GM21447 (cell line): ENCODE measurements at regions not wholly inside any gene's neighbourhood (a gene's known extent, or its start where the extent isn't known, plus 50 kb on each side); places are given as distances from the start of the nearest gene placed in this dataset.

Experiments
- ATAC-seq: cut with Tn5 transposase; IDR thresholded peaks from one replicate; pipeline ENCODE4 v1.9.1; 2021; ENCODE audit not compliant: unreplicated experiment

DNA sequence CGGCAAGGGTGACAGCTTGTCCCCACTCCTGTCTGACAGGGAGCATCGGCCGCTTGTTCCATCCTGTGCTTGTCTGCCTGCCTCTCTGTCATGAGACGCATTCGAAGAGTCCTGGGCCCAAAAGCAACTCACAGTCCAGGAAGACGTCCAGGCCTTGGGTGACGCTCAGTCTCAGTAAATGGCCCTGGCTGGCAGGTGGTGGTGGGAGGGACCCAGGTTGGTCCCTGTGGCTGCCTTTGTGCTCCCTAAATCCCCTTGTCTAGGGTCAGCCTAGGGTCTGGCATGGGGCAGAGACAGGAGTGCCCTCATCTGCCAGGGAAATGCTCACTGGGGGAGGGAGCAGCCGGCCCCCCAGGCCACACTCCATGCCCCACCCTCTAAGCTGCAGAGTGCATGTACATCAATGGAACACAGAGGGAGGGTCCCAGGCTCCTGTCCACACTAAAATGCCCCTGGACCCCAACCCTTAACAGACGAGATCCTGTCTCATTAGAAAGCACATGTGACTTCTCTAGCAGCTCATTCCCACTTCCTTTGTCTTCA lies 295.2 kb upstream of the ZNF32 start:
- ATAC-seq: no peak

DNA sequence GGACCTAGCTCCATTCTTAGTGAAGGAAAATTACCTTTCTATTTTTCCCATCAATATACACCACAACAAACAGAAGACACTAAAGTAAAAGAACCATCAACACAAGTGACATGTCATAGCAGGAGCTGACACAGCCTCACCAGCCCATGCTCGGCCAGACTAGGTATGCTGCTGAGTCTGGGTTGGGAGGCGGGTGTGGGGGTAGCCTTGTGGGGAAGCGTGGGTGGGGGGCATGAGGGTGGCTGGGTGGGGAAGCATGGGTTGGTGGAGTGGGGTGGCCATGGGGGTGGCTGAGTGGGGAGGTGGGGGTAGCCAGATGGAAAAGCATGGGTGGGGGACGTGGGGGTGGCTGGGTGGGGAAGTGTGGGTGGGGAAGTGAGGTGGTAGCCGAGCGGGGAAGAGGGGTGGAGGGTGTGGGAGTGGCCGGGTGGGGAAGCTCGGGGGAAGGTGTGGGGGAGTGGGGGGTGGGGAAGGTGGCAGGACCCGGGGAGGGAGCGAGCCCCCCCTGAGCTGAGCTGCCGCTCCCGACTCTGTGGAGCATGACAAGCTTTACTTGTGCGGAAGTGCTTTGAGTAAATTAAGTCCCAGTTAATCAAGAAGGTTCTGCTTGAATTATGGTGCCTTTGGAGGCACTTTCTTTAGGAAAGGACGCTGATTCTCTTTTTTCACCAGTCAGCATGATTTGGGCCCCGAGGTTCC lies 294.6 kb upstream of the ZNF32 start:
- ATAC-seq: no peak

DNA sequence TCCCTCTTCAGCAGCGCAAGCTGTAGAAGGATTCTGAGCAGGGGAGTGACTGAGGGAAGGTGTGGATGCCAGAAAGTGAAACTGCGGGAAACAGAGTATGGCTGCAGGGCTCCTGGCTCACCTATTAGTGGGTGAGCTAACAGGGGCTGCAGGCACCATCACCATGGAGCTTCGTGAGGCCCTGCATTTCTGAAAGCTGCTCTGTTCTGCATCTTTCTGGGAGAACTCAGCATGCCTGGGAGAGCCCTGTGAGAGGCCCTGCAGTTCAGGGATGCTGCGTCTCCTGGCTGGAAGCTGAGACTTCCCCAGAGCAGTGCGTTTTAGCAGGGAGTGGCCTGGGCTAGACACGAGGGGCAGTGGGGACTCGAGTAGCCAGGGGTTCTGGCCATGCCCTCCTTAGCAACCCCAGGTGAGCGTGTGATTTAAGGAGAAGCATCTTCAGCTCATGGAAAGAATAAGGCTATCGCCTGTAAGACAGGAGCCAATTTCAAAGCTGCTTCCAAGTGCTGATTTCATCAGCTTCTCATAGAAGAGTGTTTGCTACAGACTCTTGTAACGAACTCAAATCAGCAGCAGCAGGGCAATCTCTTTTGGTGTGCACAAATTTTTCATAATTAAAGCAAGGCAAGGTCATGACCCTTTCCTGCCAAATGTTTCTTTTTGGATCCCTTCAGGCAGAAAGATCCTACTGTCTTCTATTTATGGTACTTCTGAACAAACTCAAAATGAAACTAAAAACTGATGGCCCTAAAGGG lies 293.6 kb upstream of the ZNF32 start:
- no peak for ATAC-seq

DNA sequence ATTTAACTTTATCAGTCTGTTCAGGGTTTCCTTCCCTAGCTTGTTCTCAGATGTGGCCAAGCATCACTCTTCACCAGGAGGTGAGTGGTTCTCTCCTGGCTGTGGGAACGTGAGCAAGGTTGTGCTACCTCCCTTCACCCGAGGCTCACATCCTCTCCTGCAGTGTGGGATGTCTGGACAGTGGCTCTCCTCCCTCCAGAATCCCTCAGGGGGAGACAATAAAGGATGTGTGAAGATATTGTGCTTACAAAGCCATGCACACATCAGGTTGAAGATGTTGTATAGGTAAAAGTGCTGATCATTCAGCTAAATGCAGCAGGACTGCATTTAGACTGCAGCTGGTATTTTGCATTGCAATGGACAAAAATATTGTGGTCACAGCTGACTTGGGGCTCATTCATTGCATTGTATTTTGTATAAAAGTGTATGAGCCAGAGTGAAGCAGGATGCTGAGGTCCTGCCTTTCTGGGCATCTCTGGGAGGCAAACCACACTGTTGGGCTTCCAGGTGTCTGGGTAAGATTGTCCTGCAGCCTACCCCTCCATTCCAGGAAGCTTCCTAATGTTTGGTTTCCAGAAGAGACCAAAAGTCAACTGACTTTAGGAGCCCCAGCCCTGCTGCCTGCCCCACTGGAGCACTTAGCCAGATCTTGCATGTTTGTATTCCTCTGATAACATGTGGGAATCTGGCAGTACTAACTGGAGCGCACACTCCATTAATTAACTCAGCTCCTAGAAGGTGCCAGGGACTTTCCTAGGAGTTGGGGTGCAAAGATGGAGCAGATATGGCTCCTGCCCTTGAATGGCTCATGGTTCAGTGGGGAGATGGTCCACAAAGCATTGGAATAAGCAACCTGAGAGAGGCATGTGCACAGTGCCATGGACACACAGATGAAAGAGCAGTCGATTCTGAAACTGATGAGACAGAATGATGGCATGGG lies 292.5 kb upstream of the ZNF32 start:
- no peak for ATAC-seq

DNA sequence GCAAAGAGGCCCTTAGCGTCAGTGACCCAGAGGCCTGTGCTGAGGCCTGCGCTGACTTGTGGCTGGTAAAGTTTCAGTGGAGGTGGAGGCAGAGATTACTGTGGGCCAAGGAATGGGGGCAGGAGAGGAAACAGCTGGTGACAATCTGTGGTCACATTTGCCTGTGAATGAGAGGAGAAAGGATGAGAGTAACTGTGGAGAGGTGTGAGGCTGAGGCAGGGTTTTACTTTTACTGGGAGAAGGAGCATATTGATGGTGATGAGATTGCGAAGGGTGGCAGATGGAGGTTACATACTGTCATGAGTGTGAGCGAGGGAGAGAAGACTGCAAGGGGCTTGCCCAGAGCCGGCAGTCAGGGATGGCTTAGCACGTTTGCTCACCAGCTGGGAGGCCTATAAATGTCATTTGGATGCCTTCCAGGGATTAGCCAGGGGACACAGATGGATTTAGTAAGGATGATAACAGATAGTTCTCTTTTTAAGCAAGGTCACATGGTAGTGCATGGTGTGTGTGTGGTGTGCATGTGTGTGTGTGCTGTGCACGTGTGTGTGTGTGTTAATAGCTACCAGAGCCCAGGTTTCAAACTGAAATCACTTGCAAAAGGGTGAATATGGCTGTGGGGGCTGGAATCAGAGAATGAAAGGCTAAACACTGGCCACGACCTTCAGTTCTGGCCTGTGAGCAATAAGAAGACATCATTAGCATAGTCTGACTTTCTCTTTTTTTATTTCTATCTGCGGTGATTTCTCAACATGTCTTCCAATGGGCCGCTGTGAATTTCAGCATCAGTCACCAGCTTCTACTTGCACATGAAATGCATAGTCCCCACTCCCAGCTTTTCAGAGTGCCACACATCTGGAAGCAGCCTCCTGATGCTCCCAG lies 291.5 kb upstream of the ZNF32 start:
- no peak for ATAC-seq

DNA sequence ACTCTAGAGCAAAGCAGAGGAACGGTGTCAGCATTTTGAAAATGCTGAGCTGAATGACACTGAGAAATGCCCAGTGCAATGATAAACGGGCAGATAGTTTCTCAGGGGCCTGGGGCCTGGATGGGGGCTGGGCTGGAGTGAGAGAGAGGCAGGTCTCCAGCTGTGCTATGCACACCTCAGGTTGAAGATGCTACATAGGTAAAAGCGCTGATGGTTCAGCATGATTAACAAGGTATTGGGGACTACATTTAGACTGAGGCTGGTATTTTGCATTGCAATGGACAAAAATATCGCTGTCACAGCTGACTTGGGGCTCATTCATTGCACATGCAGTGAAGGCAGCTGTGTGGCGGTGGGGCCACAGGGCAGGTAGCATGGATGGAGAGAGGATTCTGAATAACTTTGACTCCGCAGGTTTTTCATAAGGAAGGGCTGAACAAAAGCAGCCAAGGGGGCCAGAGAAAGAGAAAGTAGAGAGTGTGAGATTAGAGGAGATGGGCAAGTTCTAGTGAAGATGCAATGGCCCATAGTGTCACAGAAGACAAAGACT lies 290.8 kb upstream of the ZNF32 start:
- ATAC-seq: no peak

DNA sequence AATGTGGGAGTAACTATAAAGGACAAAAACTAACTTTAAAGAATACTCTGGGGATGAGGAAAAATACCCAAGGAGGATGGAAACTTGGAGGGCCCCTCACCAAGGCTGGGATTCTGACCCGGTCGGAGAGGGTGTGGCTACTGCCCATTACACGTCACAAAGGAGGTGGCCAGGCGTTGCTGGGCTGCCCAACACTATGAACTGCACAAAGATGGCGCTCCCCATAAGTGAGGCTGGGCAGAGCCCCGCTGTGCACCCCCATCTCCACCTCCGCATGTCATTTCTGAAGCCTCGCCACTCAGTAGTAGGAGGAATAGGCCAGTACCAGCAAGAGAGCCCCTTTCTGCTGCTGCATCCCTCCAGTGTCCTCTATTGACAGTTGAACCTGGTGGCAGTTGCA lies 290.1 kb upstream of the ZNF32 start:
- ATAC-seq: no peak

DNA sequence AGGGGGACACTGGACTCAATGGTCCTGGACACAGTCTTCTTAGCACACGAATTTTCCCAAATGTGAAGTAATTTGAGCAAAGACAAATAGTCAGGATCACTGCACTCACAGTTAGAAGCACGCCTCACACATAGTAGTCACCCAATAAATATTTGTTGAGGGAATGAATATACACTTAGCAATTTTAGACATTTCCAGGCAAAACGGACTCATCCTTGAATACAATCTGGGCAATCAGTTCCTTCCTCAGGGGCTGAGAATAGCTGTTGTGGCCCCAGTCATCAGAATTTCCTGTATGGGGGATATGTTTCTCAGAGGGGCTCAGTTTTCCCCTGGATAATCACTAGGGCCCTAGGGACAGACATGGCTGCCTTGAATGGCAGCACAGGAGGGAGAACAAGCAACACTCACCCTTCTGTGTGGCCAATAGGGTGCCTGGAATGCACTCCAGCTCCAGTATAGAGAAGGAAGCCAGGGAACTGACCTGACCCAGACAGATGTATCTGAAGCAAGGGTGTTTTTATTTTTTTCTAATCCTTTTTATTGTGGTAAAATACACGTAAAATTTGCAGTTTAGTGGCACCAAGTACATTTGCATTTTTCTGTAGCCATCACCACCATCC lies 282.7 kb upstream of the ZNF32 start:
- ATAC-seq: no peak

DNA sequence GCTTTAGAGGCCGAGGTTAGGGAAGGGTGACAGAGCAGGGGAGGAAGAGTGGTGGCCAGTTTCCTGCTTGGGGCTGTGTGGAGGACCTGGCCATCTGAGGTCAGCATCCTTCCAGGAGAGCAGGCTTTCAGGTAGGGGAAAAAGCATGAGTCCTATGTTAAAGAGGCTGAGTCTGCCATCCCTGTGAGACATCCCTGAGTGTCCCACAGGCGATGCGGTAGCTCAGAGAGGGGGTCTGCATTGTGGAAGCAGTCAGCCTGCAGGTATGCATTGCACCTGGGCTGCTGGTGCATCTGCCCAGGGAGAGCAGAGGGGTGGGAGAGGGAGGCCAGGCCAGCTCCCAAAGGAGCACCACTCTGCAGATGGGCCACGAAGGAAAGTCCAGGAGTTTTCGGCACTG lies 282.1 kb upstream of the ZNF32 start:
- ATAC-seq: no peak

DNA sequence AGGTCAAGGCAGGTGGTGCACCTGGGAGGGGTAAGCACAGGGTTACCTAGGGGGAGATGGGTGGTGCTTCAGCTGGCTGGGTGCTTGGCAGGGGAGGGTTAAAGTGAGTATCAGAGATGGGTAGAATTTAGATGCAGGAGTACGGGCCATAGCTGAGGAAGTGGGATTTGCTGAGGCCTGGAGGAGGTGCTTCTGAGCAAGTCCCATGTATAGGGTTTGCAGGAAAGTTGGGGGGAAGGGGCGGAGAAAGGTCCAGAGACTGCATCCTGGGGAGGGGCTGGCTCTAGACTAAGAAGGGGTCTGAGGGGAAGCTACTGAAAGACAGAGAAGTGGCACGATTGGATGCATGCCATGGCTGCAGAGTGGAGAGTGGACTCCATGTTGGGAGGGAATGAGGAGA lies 281.6 kb upstream of the ZNF32 start:
- no peak for ATAC-seq

DNA sequence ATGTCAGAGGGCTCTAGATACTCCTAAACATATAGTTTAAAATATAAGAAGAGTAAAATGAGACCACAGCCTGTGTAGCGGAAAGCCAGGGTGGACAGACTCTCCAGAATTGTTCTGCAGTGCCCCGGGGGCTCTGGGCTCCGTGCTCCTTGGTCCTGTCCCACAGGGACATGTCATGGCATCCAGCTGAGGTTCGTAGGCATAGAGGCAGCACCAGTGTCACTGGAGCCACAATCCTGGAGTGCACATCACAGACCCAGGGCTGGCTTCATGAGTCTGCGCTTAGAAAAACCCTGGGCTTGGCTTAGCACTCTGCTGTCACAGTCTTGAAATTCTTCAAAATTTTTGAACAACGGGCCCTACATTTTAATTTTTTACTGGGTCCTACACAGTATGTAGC lies 280.4 kb upstream of the ZNF32 start:
- no peak for ATAC-seq

DNA sequence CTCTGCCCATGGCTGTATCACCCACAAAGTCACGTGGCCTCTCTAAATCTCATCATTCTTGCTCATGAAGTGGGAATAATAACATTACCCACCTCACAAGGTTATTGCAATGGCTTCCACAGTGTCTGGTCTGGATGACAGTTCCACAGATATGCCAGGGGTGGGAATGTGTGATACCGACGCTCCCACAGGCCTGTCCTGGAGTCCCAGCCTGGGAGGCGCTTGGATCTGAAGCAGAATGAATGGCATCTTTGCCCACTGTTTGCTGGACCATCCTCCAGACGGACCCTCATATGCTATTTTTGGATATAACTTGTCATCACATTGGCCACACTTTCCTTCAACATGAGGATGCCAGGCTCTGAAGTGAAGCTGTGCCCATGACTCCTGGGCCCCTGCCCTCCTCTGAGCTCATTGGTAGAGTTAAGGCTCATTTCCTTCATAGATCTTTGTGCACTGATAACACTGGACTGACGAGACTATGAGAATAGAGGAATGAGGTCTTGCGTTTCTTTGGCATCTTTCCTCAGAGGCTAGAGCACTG lies 279.8 kb upstream of the ZNF32 start:
- ATAC-seq: no peak

DNA sequence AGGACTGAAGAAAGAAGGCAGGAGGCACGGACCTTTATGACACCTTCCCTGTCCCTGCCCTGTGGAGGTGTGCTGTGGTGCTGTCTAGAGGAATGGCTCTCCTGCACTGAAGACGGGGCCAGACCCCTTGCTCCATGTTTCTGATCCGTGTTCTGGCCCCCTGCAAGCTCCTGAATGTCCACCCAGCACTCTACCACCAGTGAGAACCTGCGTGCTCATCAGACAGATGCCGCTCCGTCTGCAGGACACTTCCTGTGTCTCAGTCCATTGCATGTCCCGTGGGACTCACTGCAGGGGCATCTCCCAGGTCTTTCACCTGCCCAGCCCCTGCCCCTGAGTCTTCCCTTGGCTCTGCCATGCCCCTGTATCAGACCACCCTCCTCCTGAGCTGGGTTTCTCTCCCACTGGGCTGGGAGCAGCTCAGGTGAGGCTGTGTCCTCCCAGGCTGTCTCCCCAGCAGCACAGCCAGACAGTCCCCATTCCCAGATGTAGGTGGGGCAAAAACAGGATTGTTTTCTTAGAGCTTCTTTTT lies 278.3 kb upstream of the ZNF32 start:
- ATAC-seq: no peak

DNA sequence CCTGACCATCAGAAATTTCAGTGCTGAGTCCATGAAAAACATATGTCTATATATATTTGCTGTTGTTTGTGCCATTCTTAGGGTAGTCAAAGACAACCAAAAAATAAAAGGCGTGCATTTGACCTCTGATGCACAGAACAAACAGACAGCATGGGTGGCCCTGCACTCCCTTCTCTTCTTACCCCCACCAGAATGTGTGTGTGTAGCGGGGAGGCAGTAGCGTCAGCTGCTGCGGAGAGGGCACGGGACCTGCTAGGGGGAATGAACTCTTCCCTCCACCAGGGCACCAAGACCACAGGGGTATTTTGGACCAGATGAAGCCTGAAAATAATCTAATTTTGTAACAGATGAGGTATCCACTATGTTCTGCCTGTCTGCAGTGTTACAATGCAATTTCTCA lies 277.7 kb upstream of the ZNF32 start:
- no peak for ATAC-seq

DNA sequence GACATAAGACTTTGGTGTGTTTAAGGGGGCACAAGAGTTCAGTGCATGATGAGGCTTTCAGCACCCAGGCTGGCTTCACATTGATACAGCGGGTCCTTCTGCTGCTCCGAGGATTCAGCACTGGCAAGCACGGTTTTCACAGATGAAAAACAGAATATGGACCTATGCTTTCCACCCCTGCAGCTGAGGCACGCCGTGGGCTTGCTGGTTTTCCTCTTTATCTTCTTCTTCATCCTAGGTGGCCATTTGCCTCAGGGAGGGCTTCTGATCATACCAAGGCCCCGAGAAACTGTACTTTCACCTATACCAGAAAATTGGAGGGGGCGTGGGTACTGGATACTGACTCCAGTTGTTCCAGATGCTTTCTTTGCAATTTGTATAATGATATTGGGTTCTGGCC lies 277.1 kb upstream of the ZNF32 start:
- no peak for ATAC-seq

DNA sequence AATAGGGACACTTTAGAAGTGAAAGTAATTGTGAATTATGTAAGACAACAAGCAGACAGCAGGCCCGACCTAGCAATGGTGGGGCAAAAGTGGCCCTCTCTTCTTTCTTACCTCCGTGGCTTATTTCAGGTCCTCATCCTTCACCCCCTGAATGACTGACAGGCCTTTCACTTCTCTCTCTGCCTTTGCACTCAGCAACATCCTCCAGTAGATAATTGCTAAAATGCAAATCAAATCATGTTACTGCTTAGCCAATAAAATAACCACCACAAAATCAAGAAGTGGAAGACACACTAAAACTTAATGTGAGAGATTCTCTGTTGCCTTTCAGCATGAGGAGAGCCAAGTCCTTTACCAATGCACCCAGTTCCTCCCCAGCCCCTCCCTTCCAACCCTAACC lies 274.6 kb upstream of the ZNF32 start:
- no peak for ATAC-seq

DNA sequence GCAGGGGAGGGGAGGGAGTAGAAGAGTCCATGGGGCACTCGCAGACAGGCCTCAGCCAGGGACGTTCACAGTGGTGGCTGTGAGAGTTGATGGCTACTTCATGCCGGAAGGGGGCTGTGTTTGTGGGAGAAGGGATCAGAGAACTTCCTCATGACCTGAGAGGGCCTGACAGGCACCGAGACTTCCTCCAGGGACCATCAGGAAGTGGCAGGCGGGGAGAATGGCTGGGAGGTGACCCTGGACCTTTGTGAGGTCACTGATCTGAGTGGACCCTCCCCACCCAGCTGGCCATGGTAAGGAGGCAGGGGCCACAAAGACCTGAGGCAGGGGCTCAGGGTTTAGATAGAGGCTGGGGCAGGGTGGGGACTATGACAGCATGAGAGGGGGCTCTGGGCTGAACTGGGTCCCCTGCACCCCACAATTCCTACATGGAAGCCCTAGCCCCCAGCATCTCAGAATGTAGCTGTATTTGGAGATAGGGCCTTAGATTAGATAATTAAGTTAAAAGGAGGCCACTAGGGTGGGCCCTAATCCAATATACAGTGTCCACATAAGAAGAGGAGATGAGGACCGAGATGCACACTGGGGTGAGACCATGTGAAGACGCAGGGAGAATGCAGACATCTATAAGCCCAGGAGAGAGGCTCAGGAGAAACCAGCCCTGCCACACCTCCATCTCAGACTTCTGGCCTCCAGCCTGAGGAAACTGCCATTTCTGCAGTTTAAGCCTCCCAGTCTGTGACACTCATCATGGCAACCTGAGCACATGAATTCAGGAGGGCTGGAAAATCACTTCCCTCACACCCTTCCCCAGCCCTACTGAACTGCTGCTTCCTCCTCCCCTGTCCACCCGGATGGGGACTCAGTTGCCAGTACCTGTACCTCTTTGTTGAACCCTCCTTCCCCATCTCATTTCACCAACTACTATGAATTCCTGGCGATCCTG lies 273.9 kb upstream of the ZNF32 start:
- ATAC-seq: no peak

DNA sequence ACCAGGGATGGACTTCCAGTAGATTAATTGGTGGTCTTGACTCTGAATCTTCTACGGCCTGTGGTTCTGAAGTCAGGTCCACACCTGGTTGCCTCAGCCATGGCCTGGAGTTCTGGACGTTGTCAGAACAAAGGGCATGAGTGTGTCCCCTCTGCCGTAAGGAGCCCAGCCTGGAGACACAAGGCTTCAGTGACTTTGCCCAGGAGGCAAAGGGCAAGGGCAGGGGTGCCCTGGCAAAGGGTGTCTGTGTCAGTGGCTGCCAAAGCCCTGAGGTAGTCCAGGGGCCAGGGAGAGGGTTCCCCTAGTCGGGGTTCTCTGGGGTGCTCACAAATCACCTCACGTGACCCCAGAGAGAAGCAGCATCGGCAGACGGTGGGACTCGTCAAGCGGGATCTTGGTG lies 273.2 kb upstream of the ZNF32 start:
- no peak for ATAC-seq
